Gastroesophageal sphincter (tissue), 4 donors: ENCODE measurements at regions not wholly inside any gene's neighbourhood (a gene's known extent, or its start where the extent isn't known, plus 50 kb on each side); places are given as distances from the start of the nearest gene placed in this dataset.
A peak's percentile ranks its signal among the peaks of the same experiment; 100 is the strongest.

Experiments
- ATAC-seq: fragments of 150-250 bp; one replicate; pipeline ENCODE4 v1.9.1; 2016; ENCODE audit warnings: mild to moderate bottlenecking, moderate library complexity
- H3K27ac ChIP-seq, 4 donors: fragments of 200-600 bp; sonication (generic) in 3 of 4; 1 replicate in 3 of 4; 2 replicates in 1 of 4; pipeline ENCODE4 v1.5.1; 2016 to 2019
- H3K27me3 ChIP-seq: fragments of 200-600 bp; sonication (generic); one replicate; pipeline ENCODE4 v1.5.1; 2019
- H3K36me3 ChIP-seq, 2 donors: fragments of 200-600 bp; sonication (generic); one replicate each; pipeline ENCODE4 v1.5.1; 2019; ENCODE audit warnings: control low read depth in 1 of 2
- H3K4me1 ChIP-seq, 3 donors: fragments of 200-600 bp; sonication (generic); 1 replicate in 2 of 3; 2 replicates in 1 of 3; pipeline ENCODE4 v1.5.1; 2016 to 2019; ENCODE audit warnings: control low read depth in 2 of 3
- H3K4me3 ChIP-seq, 2 donors: fragments of 200-600 bp; sonication (generic); one replicate each; pipeline ENCODE4 v1.5.1; 2019; ENCODE audit warnings: mild to moderate bottlenecking in 1 of 2, moderate library complexity in 1 of 2
- H3K9me3 ChIP-seq, 3 donors: fragments of 200-600 bp; sonication (generic); one replicate each; pipeline ENCODE4 v1.5.1; 2017 to 2019; ENCODE audit warnings: control low read depth in 2 of 3
- CTCF ChIP-seq, 4 experiments: fragments of 200-600 bp in 2 of 4; fragments of 450-650 bp in 2 of 4; sonication (generic) in 1 of 4; IDR thresholded peaks; one replicate each; pipeline ENCODE4 v1.5.1; 2017 to 2019; ENCODE audit warnings: antibody characterized with exemption in 4 of 4, mild to moderate bottlenecking in 2 of 4, moderate library complexity in 2 of 4
- EP300 ChIP-seq: sonication (generic); formaldehyde crosslinking; IDR thresholded peaks from one replicate; pipeline ENCODE4 v1.6.1; 2017; ENCODE audit warnings: antibody characterized with exemption, mild to moderate bottlenecking
- POLR2A ChIP-seq, 2 donors: fragments of 450-650 bp; IDR thresholded peaks; one replicate each; pipeline ENCODE4 v1.6.1; 2017; ENCODE audit warnings: antibody characterized with exemption in 2 of 2, mild to moderate bottlenecking in 2 of 2, moderate library complexity in 1 of 2
- POLR2AphosphoS5 ChIP-seq: sonication (generic); formaldehyde crosslinking; IDR thresholded peaks from one replicate; pipeline ENCODE4 v1.6.1; 2017; ENCODE audit warnings: antibody characterized with exemption
- WGBS, 2 donors: methylation state at CpG; one replicate each; pipeline ENCODE4 v1.1.5; 2018; ENCODE audit warnings: low coverage in 1 of 2; 5-methylcytosine and 5-hydroxymethylcytosine counted together

GRCh38 chr16:24643489-24643888 lies 86.0 kb upstream of the TNRC6A start:
- WGBS, 2 donors: 77% methylated on average over 4 to 8 of the region's 8 CpGs
- no peak for ATAC-seq

GRCh38 chr16:24645739-24646645 lies 83.5 kb upstream of the TNRC6A start:
- Histone ChIP-seq H3K9me3 (no peaks in the 10 kb centered on the region), H3K27me3 (no peaks in the 10 kb centered on the region), H3K36me3 (no peaks in the 10 kb centered on the region), H3K4me1 (peaks cover 0 to 15% (median 9%) of the 10 kb centered on the region in 3 donors), H3K27ac (peak overlapping the region in 3 of 4 donors; percentile 45 to 71 (median 66)), H3K4me3 (no peak overlapping the region)
- peak; percentile 94 for ATAC-seq
- WGBS, 2 donors: 34 to 52% methylated on average over 3 of the region's 5 CpGs
- TF ChIP-seq CTCF (IDR thresholded peaks at IDR 0.05) (no peak), POLR2AphosphoS5 (peak; percentile 96)

More at GRCh38 chr16:24643489-24643888, 86.0 kb upstream of the TNRC6A start:
- no peaks in the 10 kb centered on the region for H3K36me3 ChIP-seq
- H3K27me3 ChIP-seq: no peaks in the 10 kb centered on the region
- peaks cover 0 to 15% (median 9%) of the 10 kb centered on the region in 3 donors for H3K4me1 ChIP-seq
- no peak overlapping the region for H3K4me3 ChIP-seq
- no peak overlapping the region for H3K27ac ChIP-seq
- TF ChIP-seq EP300: no peak
- TF ChIP-seq POLR2AphosphoS5: no peak
- no peak for TF ChIP-seq POLR2A (IDR thresholded peaks at IDR 0.05)
- TF ChIP-seq CTCF (IDR thresholded peaks at IDR 0.05): no peak
- no peaks in the 10 kb centered on the region for H3K9me3 ChIP-seq

GRCh38 chr16:24646646-24646995 lies 82.8 kb upstream of the TNRC6A start:
- TF ChIP-seq CTCF (IDR thresholded peaks at IDR 0.05): no peak
- no peak for TF ChIP-seq POLR2AphosphoS5
- no peak overlapping the region for H3K4me3 ChIP-seq
- no peaks in the 10 kb centered on the region for H3K27me3 ChIP-seq
- no peaks in the 10 kb centered on the region for H3K36me3 ChIP-seq
- 52 to 56% methylated on average over 2 of the region's 2 CpGs for WGBS, 2 donors
- peak overlapping the region in 3 of 4 donors; percentile 45 to 71 (median 66) for H3K27ac ChIP-seq
- ATAC-seq: peak; percentile 55
- H3K4me1 ChIP-seq: peaks cover 0 to 15% (median 9%) of the 10 kb centered on the region in 3 donors
- no peaks in the 10 kb centered on the region for H3K9me3 ChIP-seq

- TF ChIP-seq CTCF (IDR thresholded peaks at IDR 0.05) (no peak), EP300 (no peak), POLR2A (IDR thresholded peaks at IDR 0.05) (no peak), POLR2AphosphoS5 (no peak)
- Histone ChIP-seq H3K4me3 (no peak overlapping the region), H3K27me3 (no peaks in the 10 kb centered on the region), H3K36me3 (no peaks in the 10 kb centered on the region), H3K27ac (no peak overlapping the region), H3K9me3 (no peaks in the 10 kb centered on the region), H3K4me1 (no peaks in the 10 kb centered on the region)
- 78 to 87% methylated on average over 4 of the region's 4 CpGs for WGBS, 2 donors
- no peak for ATAC-seq
Observed at GRCh38 chr16:24652209-24652712, 77.2 kb upstream of the TNRC6A start.

- H3K27ac ChIP-seq: no peak overlapping the region
- no peaks in the 10 kb centered on the region for H3K4me1 ChIP-seq
- TF ChIP-seq POLR2AphosphoS5 (no peak), POLR2A (IDR thresholded peaks at IDR 0.05) (no peak), CTCF (IDR thresholded peaks at IDR 0.05) (no peak), EP300 (no peak)
- no peak overlapping the region for H3K4me3 ChIP-seq
- WGBS, 2 donors: 31 to 33% methylated on average over 1 of the region's 1 CpG
- H3K9me3 ChIP-seq: no peaks in the 10 kb centered on the region
- no peaks in the 10 kb centered on the region for H3K27me3 ChIP-seq
- no peaks in the 10 kb centered on the region for H3K36me3 ChIP-seq
- ATAC-seq: no peak
Observed at GRCh38 chr16:24652803-24653202, 76.6 kb upstream of the TNRC6A start.
